Activated CD4-positive, alpha-beta T cell treated with anti-CD3 and anti-CD28 coated beads for 36 hours (primary cell): ENCODE measurements at regions not wholly inside any gene's neighbourhood (a gene's known extent, or its start where the extent isn't known, plus 50 kb on each side); places are given as distances from the start of the nearest gene placed in this dataset.
"Not testable (repeated sequence)": the region's sequence is repeated elsewhere in the genome, so short reads cannot be mapped to it uniquely, and the experiment has no call there.

ENCODE experiments used
- ATAC-seq: fragments of 200-7000 bp; cut with Tn5 transposase; one replicate; pipeline ENCODE4 v1.10.0; 2021; ENCODE audit warnings: mild to moderate bottlenecking, moderate library complexity
- CTCF ChIA-PET: fragments of 350-600 bp; sonication (Branson Sonifier 250); formaldehyde crosslinking; loops from one replicate; lab custom pipeline; 2021; ENCODE audit warnings: antibody characterized with exemption; lab: Charles Lee
- POLR2A ChIA-PET: fragments of 350-600 bp; sonication (Branson Sonifier 250); formaldehyde crosslinking; loops from one replicate; lab custom pipeline; 2021; ENCODE audit warnings: antibody characterized with exemption, inconsistent platforms; lab: Charles Lee
- DNase-seq: peaks from one replicate; pipeline ENCODE4 v3.0.0-alpha.2; 2020
- H3K27ac Mint-ChIP-seq: one replicate; pipeline ENCODE4 v1.8.0; 2021; ENCODE audit warnings: mixed read lengths
- H3K27me3 Mint-ChIP-seq: one replicate; pipeline ENCODE4 v1.8.0; 2021; ENCODE audit warnings: mixed read lengths
- H3K36me3 Mint-ChIP-seq: one replicate; pipeline ENCODE4 v1.8.0; 2021; ENCODE audit warnings: low read depth, mixed read lengths
- H3K4me1 Mint-ChIP-seq: one replicate; pipeline ENCODE4 v1.8.0; 2021; ENCODE audit warnings: mixed read lengths
- H3K4me3 Mint-ChIP-seq: one replicate; pipeline ENCODE4 v1.8.0; 2021; ENCODE audit warnings: mild to moderate bottlenecking, moderate library complexity, mixed read lengths
- H3K9me3 Mint-ChIP-seq: one replicate; pipeline ENCODE4 v1.8.0; 2021; ENCODE audit warnings: low read depth, mixed read lengths
- intact Hi-C, 2 experiments: fragments of 100-400 bp; cut with DNase I in 1 of 2; cut with micrococcal nuclease in 1 of 2; formaldehyde crosslinking; loops; one replicate each; pipeline versions ENCODE4 v1.14.2 to v1.15.1; 2022 to 2024; cut with DNase I, micrococcal nuclease

GRCh38 chrX:79026742-79027141 lies 81.6 kb downstream of the P2RY10 start:
- H3K4me3 Mint-ChIP-seq, ATAC-seq, H3K9me3 Mint-ChIP-seq, intact Hi-C loops, H3K27ac Mint-ChIP-seq, POLR2A ChIA-PET, H3K36me3 Mint-ChIP-seq, H3K4me1 Mint-ChIP-seq, H3K27me3 Mint-ChIP-seq, DNase-seq, CTCF ChIA-PET: not testable (repeated sequence)

- ATAC-seq (no peak), DNase-seq (no peak)
- Mint-ChIP-seq H3K4me1 (peaks cover 28% of the 10 kb centered on the region), H3K27me3 (no peaks in the 10 kb centered on the region), H3K36me3 (no peaks in the 10 kb centered on the region), H3K9me3 (no peaks in the 10 kb centered on the region), H3K27ac (no peak overlapping the region), H3K4me3 (no peak overlapping the region)
- intact Hi-C loops: no loop called here
- ChIA-PET POLR2A (no interaction called here), CTCF (interaction anchor here (0.6 to 1.8 kb wide), 2 partner anchors 43 to 378 kb away, joined by 3 to 4 read pairs; no protein-coding TSS in a partner anchor)
Measured at GRCh38 chrX:79035421-79035820, 90.2 kb downstream of the P2RY10 start.

- CTCF ChIA-PET: interaction anchor here (0.6 to 1.8 kb wide), 3 partner anchors 42 to 377 kb away, joined by 3 to 4 read pairs (median 3); no protein-coding TSS in a partner anchor
- no peak for DNase-seq
- Mint-ChIP-seq H3K36me3 (no peaks in the 10 kb centered on the region), H3K4me1 (peaks cover 28% of the 10 kb centered on the region), H3K27me3 (no peaks in the 10 kb centered on the region), H3K9me3 (no peaks in the 10 kb centered on the region), H3K27ac (peak overlapping the region; percentile 37), H3K4me3 (peak overlapping the region; percentile 8)
- POLR2A ChIA-PET: no interaction called here
- peak; percentile 53 for ATAC-seq
- intact Hi-C loops: no loop called here
Measured at GRCh38 chrX:79036157-79036880, 91.1 kb downstream of the P2RY10 start.

GRCh38 chrX:79065696-79066095 lies 78.8 kb upstream of the GPR174 start:
- Mint-ChIP-seq H3K36me3 (peaks cover 4% of the 10 kb centered on the region), H3K4me1 (no peaks in the 10 kb centered on the region), H3K4me3 (no peak overlapping the region), H3K9me3 (peaks cover 14% of the 10 kb centered on the region), H3K27me3 (no peaks in the 10 kb centered on the region), H3K27ac (no peak overlapping the region)
- ChIA-PET CTCF (no interaction called here), POLR2A (no interaction called here)
- intact Hi-C loops: no loop called here
- DNase-seq (no peak), ATAC-seq (no peak)

- no peak for DNase-seq
- Mint-ChIP-seq H3K4me3 (no peak overlapping the region), H3K27me3 (no peaks in the 10 kb centered on the region), H3K9me3 (no peaks in the 10 kb centered on the region), H3K36me3 (peaks cover 2% of the 10 kb centered on the region), H3K27ac (no peak overlapping the region), H3K4me1 (peaks cover 22% of the 10 kb centered on the region)
- no peak for ATAC-seq
- ChIA-PET POLR2A (no interaction called here), CTCF (interaction anchor here (0.7 kb wide), 1 partner anchor 42 kb away, joined by 3 read pairs; no protein-coding TSS in a partner anchor)
- intact Hi-C loops: no loop called here
Measured at GRCh38 chrX:79078114-79078513, 66.4 kb upstream of the GPR174 start.

GRCh38 chrX:79079477-79079876 lies 65.0 kb upstream of the GPR174 start:
- ATAC-seq (no peak), DNase-seq (no peak)
- CTCF ChIA-PET: interaction anchor here (1.7 kb wide), 1 partner anchor 524 kb away, joined by 4 read pairs; no protein-coding TSS in a partner anchor
- POLR2A ChIA-PET: no interaction called here
- intact Hi-C loops: no loop called here
- H3K27ac Mint-ChIP-seq: no peak overlapping the region
- no peak overlapping the region for H3K4me3 Mint-ChIP-seq
- peaks cover 29% of the 10 kb centered on the region for H3K4me1 Mint-ChIP-seq
- H3K27me3 Mint-ChIP-seq: no peaks in the 10 kb centered on the region
- no peaks in the 10 kb centered on the region for H3K36me3 Mint-ChIP-seq
- no peaks in the 10 kb centered on the region for H3K9me3 Mint-ChIP-seq

- intact Hi-C loops: loop anchor here (5.0 to 10.0 kb wide), 7 partner anchors 103 to 945 kb away; partner anchors contain the start of genes P2RY10 (in 1 of the 2) and TAF9B (in 1 of the 2)
- Mint-ChIP-seq H3K27me3 (no peaks in the 10 kb centered on the region), H3K9me3 (no peaks in the 10 kb centered on the region), H3K27ac (no peak overlapping the region), H3K4me3 (no peak overlapping the region), H3K36me3 (no peaks in the 10 kb centered on the region), H3K4me1 (peaks cover 34% of the 10 kb centered on the region)
- CTCF ChIA-PET: interaction anchor here (0.5 to 1.7 kb wide), 4 partner anchors 133 to 524 kb away, joined by 3 to 5 read pairs (median 4); no protein-coding TSS in a partner anchor
- ATAC-seq: no peak
- POLR2A ChIA-PET: interaction anchor here (0.6 kb wide), 1 partner anchor 522 kb away, joined by 3 read pairs; no protein-coding TSS in a partner anchor
- no peak for DNase-seq
Measured at GRCh38 chrX:79080141-79080540, 64.3 kb upstream of the GPR174 start.

- H3K4me3 Mint-ChIP-seq: peak overlapping the region; percentile 47
- peak overlapping the region; percentile 71 for H3K27ac Mint-ChIP-seq
- POLR2A ChIA-PET: no interaction called here
- DNase-seq: peak; percentile 29
- H3K4me1 Mint-ChIP-seq: peaks cover 37% of the 10 kb centered on the region
- ATAC-seq: peak; percentile 53
- peaks cover 4% of the 10 kb centered on the region for H3K36me3 Mint-ChIP-seq
- H3K27me3 Mint-ChIP-seq: no peaks in the 10 kb centered on the region
- intact Hi-C loops: loop anchor here (1.0 to 10.0 kb wide), 13 partner anchors 105 to 947 kb away; partner anchors contain the start of genes P2RY10 (in 2 of the 2) and TAF9B (in 1 of the 2)
- CTCF ChIA-PET: interaction anchor here (0.7 to 2.1 kb wide), 17 partner anchors 10 to 1535 kb away, joined by 3 to 10 read pairs (median 3); partner anchors contain the start of gene P2RY10
- H3K9me3 Mint-ChIP-seq: no peaks in the 10 kb centered on the region
Measured at GRCh38 chrX:79081895-79082512, 62.5 kb upstream of the GPR174 start.

GRCh38 chrX:79082899-79083298 lies 61.6 kb upstream of the GPR174 start:
- Mint-ChIP-seq H3K27me3 (no peaks in the 10 kb centered on the region), H3K27ac (peak overlapping the region; percentile 51), H3K4me3 (no peak overlapping the region), H3K9me3 (no peaks in the 10 kb centered on the region), H3K36me3 (peaks cover 4% of the 10 kb centered on the region), H3K4me1 (peaks cover 37% of the 10 kb centered on the region)
- DNase-seq (no peak), ATAC-seq (no peak)
- ChIA-PET CTCF (interaction anchor here (0.9 to 2.1 kb wide), 4 partner anchors 136 to 527 kb away, joined by 3 to 10 read pairs (median 5); partner anchors contain the start of gene P2RY10), POLR2A (no interaction called here)
- intact Hi-C loops: loop anchor here (1.0 to 10.0 kb wide), 14 partner anchors 106 to 948 kb away; partner anchors contain the start of genes P2RY10 (in 2 of the 2) and TAF9B (in 1 of the 2)

GRCh38 chrX:79084923-79085322 lies 59.6 kb upstream of the GPR174 start:
- POLR2A ChIA-PET: no interaction called here
- peak; percentile 20 for DNase-seq
- intact Hi-C loops: loop anchor here (5.0 to 10.0 kb wide), 7 partner anchors 108 to 950 kb away; partner anchors contain the start of genes P2RY10 (in 1 of the 2) and TAF9B (in 1 of the 2)

More at GRCh38 chrX:79084923-79085322, 59.6 kb upstream of the GPR174 start:
- peak overlapping the region; percentile 19 for H3K27ac Mint-ChIP-seq
- CTCF ChIA-PET: interaction anchor here (0.6 kb wide), 1 partner anchor 86 kb away, joined by 3 read pairs; no protein-coding TSS in a partner anchor
- H3K36me3 Mint-ChIP-seq: peaks cover 4% of the 10 kb centered on the region
- ATAC-seq: peak; percentile 34
- H3K4me1 Mint-ChIP-seq: peaks cover 41% of the 10 kb centered on the region
- no peak overlapping the region for H3K4me3 Mint-ChIP-seq
- H3K9me3 Mint-ChIP-seq: no peaks in the 10 kb centered on the region
- no peaks in the 10 kb centered on the region for H3K27me3 Mint-ChIP-seq
